PC-9 (cell line): ENCODE measurements at regions not wholly inside any gene's neighbourhood (a gene's known extent, or its start where the extent isn't known, plus 50 kb on each side); places are given as distances from the start of the nearest gene placed in this dataset.

ENCODE experiments used
- CTCF ChIP-seq: fragments of 200-600 bp; sonication (generic); conservative IDR thresholded peaks from 2 replicates; pipeline ENCODE4 v1.6.1; 2017; ENCODE audit warnings: mixed run types, antibody characterized with exemption, mild to moderate bottlenecking, moderate library complexity
- EZH2 ChIP-seq: fragments of 200-600 bp; sonication (generic); IDR thresholded peaks from 2 replicates; pipeline ENCODE4 v1.8.0; 2017; ENCODE audit warnings: antibody characterized with exemption, low read depth

GRCh38 chr12:124150168-124150567 lies 144.7 kb upstream of the RFLNA start:
- no peak for TF ChIP-seq CTCF
- no peak for TF ChIP-seq EZH2
